Activated CD4-positive, alpha-beta T cell treated with anti-CD3 and anti-CD28 coated beads, Interleukin-2, amount 10 ng/mL, durations not matched to agents 24 days and 14 days (primary cell): ENCODE measurements at regions not wholly inside any gene's neighbourhood (a gene's known extent, or its start where the extent isn't known, plus 50 kb on each side); places are given as distances from the start of the nearest gene placed in this dataset.

ENCODE experiments used
- DNase-seq: peaks from one replicate; pipeline ENCODE4 v3.0.0; 2022
- H3K27ac Mint-ChIP-seq: one replicate; pipeline ENCODE4 v1.8.0; 2022; ENCODE audit warnings: mild to moderate bottlenecking, mixed read lengths
- H3K27me3 Mint-ChIP-seq: one replicate; pipeline ENCODE4 v1.8.0; 2022; ENCODE audit warnings: mixed read lengths
- H3K36me3 Mint-ChIP-seq: one replicate; pipeline ENCODE4 v1.8.0; 2022; ENCODE audit warnings: low read depth, mild to moderate bottlenecking, mixed read lengths
- H3K4me1 Mint-ChIP-seq: one replicate; pipeline ENCODE4 v1.8.0; 2021; ENCODE audit warnings: mixed read lengths
- H3K4me3 Mint-ChIP-seq: one replicate; pipeline ENCODE4 v1.8.0; 2022; ENCODE audit warnings: mild to moderate bottlenecking, moderate library complexity, mixed read lengths
- H3K9me3 Mint-ChIP-seq: one replicate; pipeline ENCODE4 v1.8.0; 2021; ENCODE audit warnings: mixed read lengths
- intact Hi-C: fragments of 100-400 bp; cut with micrococcal nuclease; formaldehyde crosslinking; loops from one replicate; pipeline ENCODE4 v1.15.1; 2023

DNA sequence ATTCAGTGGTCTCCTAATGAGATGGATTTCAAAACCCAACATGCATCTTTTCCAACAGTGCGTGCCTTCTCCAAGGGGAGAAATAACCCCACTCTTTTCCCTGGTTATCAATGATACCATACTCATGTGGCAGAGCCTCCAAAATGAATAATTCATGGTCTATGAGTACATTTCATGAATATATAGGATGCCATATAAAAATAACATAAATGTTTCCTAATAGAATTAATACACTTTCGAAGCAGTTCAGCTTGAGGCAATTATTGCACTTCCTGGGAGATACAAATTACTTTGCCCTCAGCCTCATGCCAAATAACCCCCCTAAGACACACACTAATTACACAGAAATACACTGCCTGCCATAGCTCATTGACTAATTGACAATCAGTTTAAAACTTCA is 318.6 kb downstream of the ZSWIM6 start:
- H3K27me3 Mint-ChIP-seq: peaks cover 6% of the 10 kb centered on the region
- H3K27ac Mint-ChIP-seq: no peak overlapping the region
- H3K4me1 Mint-ChIP-seq: no peaks in the 10 kb centered on the region
- no peaks in the 10 kb centered on the region for H3K36me3 Mint-ChIP-seq
- no peaks in the 10 kb centered on the region for H3K9me3 Mint-ChIP-seq
- intact Hi-C loops: loop anchor here (10.0 kb wide), 1 partner anchor 486 kb away; the partner anchor contains the start of gene SMIM15
- no peak for DNase-seq
- no peak overlapping the region for H3K4me3 Mint-ChIP-seq

DNA sequence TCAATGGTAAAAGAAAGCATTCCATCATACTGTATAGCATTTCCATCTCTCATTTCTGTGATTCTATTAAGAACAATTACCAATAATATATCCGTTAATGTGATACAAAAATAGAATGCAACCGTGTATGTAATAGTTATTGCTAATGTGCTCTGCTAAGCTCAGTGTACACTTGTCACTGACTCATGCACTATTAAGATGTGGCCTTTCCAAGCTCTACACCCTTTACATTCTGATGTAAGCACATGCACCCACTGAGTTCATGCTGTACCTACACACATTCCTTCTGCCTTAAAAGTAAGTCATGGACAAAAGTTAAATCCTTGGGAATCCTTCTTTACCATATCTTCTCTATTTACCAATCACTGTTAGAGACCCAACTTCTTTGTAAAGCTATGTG is 319.1 kb downstream of the ZSWIM6 start:
- intact Hi-C loops: loop anchor here (10.0 kb wide), 1 partner anchor 486 kb away; the partner anchor contains the start of gene SMIM15
- Mint-ChIP-seq H3K4me1 (no peaks in the 10 kb centered on the region), H3K27ac (no peak overlapping the region), H3K27me3 (peaks cover 6% of the 10 kb centered on the region), H3K36me3 (no peaks in the 10 kb centered on the region), H3K9me3 (no peaks in the 10 kb centered on the region), H3K4me3 (no peak overlapping the region)
- no peak for DNase-seq

GRCh38 chr5:61652916-61653315 is 320.9 kb downstream of the ZSWIM6 start:
- Mint-ChIP-seq H3K27ac (no peak overlapping the region), H3K4me1 (no peaks in the 10 kb centered on the region), H3K27me3 (peaks cover 10% of the 10 kb centered on the region), H3K9me3 (no peaks in the 10 kb centered on the region), H3K36me3 (no peaks in the 10 kb centered on the region), H3K4me3 (no peak overlapping the region)
- intact Hi-C loops: loop anchor here (10.0 kb wide), 1 partner anchor 488 kb away; the partner anchor contains the start of gene SMIM15
- DNase-seq: no peak

DNA sequence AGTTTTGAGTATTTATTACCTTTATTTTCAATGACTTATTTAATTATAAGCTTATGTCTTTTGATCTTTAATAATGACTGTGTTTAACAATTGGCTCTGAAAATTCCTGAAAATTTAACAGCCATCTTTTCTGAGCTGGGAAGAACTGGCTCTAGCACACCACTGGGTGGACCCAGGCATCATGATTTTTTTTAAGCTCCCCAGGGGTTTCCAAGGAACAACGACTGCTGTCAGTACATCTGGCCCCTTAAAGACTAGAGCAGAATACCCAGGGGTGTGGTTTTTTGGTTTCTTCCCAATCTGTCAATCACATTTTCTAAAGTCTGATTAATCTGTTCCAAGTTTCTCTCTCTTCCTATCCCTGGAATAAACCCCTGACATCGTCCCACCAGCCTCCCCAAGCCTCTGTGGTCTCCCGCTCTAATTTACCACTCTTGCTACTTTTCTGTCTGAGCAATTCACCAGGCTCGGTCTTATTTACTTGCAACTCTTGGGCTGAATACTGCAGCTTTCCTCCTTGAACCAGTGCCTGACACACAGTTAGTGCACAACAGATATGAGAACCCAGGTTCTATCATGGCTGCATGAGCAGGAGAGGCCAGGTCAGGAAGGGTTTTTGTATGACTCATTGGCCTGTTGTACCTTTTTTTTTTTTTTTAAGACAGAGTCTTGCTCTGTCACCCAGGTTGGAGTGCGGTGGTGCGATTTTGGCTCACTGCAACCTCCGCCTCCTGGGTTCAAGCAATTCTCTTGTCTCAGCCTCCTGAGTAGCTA is 321.9 kb downstream of the ZSWIM6 start:
- peaks cover 10% of the 10 kb centered on the region for H3K27me3 Mint-ChIP-seq
- no peaks in the 10 kb centered on the region for H3K4me1 Mint-ChIP-seq
- intact Hi-C loops: loop anchor here (10.0 kb wide), 1 partner anchor 489 kb away; the partner anchor contains the start of gene SMIM15
- H3K4me3 Mint-ChIP-seq: no peak overlapping the region
- DNase-seq: no peak
- no peak overlapping the region for H3K27ac Mint-ChIP-seq
- H3K9me3 Mint-ChIP-seq: no peaks in the 10 kb centered on the region
- no peaks in the 10 kb centered on the region for H3K36me3 Mint-ChIP-seq

GRCh38 chr5:61654876-61655275 is 322.8 kb downstream of the ZSWIM6 start:
- Mint-ChIP-seq H3K4me3 (no peak overlapping the region), H3K36me3 (no peaks in the 10 kb centered on the region)

DNA sequence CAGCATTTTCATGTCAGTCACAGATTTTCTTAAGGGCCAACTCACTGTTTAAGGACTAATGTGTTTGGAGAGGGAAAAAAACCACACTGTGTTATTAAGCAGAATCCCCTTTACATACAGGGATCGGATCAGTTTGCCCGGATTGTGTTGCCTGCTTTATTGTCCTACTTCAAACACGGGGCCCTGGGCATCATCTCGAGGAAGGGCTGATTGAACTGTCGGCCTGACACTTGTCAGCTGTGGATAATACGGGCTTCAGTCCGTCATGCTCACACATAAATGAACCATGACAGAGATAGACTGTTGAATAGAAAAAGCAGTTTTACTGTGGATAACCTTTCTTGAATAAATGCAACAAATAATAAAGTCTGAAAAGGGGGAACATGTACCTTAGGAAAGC is 325.0 kb downstream of the ZSWIM6 start:
- no peak overlapping the region for H3K27ac Mint-ChIP-seq
- no peak overlapping the region for H3K4me3 Mint-ChIP-seq
- no peaks in the 10 kb centered on the region for H3K4me1 Mint-ChIP-seq
- H3K27me3 Mint-ChIP-seq: peaks cover 9% of the 10 kb centered on the region
- DNase-seq: no peak
- no peaks in the 10 kb centered on the region for H3K36me3 Mint-ChIP-seq
- intact Hi-C loops: loop anchor here (10.0 kb wide), 1 partner anchor 492 kb away; the partner anchor contains the start of gene SMIM15
- H3K9me3 Mint-ChIP-seq: no peaks in the 10 kb centered on the region

More at GRCh38 chr5:61654876-61655275, 322.8 kb downstream of the ZSWIM6 start:
- Mint-ChIP-seq H3K9me3 (no peaks in the 10 kb centered on the region), H3K27me3 (peaks cover 10% of the 10 kb centered on the region), H3K4me1 (no peaks in the 10 kb centered on the region), H3K27ac (no peak overlapping the region)
- intact Hi-C loops: loop anchor here (10.0 kb wide), 1 partner anchor 490 kb away; the partner anchor contains the start of gene SMIM15
- no peak for DNase-seq

GRCh38 chr5:61657686-61658085 is 325.6 kb downstream of the ZSWIM6 start:
- H3K4me1 Mint-ChIP-seq: no peaks in the 10 kb centered on the region
- no peak overlapping the region for H3K4me3 Mint-ChIP-seq
- no peak for DNase-seq
- H3K36me3 Mint-ChIP-seq: no peaks in the 10 kb centered on the region
- H3K27ac Mint-ChIP-seq: no peak overlapping the region
- intact Hi-C loops: loop anchor here (1.0 to 10.0 kb wide), 5 partner anchors 326 to 698 kb away; partner anchors contain the start of gene SMIM15
- peaks cover 6% of the 10 kb centered on the region for H3K27me3 Mint-ChIP-seq
- no peaks in the 10 kb centered on the region for H3K9me3 Mint-ChIP-seq

GRCh38 chr5:61658592-61659008 is 326.5 kb downstream of the ZSWIM6 start:
- Mint-ChIP-seq H3K36me3 (no peaks in the 10 kb centered on the region), H3K4me1 (no peaks in the 10 kb centered on the region), H3K4me3 (no peak overlapping the region), H3K9me3 (no peaks in the 10 kb centered on the region), H3K27me3 (peaks cover 4% of the 10 kb centered on the region), H3K27ac (no peak overlapping the region)
- intact Hi-C loops: loop anchor here (1.0 to 10.0 kb wide), 5 partner anchors 327 to 699 kb away; partner anchors contain the start of gene SMIM15
- peak; percentile 93 for DNase-seq

DNA sequence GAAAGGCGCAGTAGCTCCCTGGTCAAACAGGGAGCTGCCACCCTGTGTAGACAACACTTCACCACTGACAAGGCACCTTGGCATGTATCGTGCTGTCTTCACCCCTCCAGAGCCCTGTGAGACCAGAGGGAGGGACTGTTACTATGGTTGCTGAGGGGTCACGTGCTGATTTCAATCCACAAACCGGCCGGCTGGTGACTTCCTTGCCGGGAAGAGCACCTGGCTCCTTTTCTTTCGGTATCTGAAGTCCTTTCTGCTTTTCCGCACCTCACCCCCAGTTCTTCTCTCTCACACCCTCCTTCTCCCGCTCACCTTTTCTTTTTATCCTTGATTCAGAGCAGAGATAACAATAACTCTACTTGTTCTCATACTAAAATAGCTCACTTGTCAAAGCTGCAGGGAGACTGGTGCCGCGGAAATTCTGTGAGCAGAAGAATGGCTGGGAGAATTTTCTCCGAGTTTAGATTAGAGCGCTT is 327.2 kb downstream of the ZSWIM6 start:
- intact Hi-C loops: loop anchor here (2.0 to 10.0 kb wide), 2 partner anchors 382 to 494 kb away; partner anchors contain the start of gene SMIM15
- H3K4me1 Mint-ChIP-seq: no peaks in the 10 kb centered on the region
- no peaks in the 10 kb centered on the region for H3K36me3 Mint-ChIP-seq
- H3K4me3 Mint-ChIP-seq: no peak overlapping the region
- peaks cover 7% of the 10 kb centered on the region for H3K27me3 Mint-ChIP-seq
- no peak overlapping the region for H3K27ac Mint-ChIP-seq
- DNase-seq: no peak
- no peaks in the 10 kb centered on the region for H3K9me3 Mint-ChIP-seq

DNA sequence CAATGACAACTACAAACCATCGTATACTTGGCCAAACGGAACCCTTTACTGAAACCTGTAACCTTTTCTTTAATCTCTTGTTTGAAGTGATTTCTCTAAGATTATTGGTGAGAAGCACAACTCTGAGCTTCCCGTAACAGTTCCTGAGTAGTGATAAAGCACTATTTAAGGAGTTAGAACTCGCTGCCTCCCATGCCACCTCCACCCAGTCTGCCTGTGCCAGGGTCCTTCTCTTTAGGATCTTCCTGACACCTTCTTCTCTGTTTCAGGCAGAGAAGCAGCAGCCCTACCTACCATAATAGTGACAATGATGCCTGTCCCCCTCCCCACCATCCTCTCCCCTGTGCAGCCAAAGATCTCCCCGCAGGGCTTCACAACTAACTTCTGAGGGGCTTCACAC is 330.6 kb downstream of the ZSWIM6 start:
- H3K9me3 Mint-ChIP-seq: no peaks in the 10 kb centered on the region
- H3K36me3 Mint-ChIP-seq: no peaks in the 10 kb centered on the region
- DNase-seq: no peak
- peaks cover 2% of the 10 kb centered on the region for H3K27me3 Mint-ChIP-seq
- no peak overlapping the region for H3K4me3 Mint-ChIP-seq
- intact Hi-C loops: no loop called here
- H3K4me1 Mint-ChIP-seq: peaks cover 5% of the 10 kb centered on the region
- H3K27ac Mint-ChIP-seq: no peak overlapping the region

- H3K4me1 Mint-ChIP-seq: peaks cover 5% of the 10 kb centered on the region
- no peak overlapping the region for H3K4me3 Mint-ChIP-seq
- H3K27me3 Mint-ChIP-seq: peaks cover 4% of the 10 kb centered on the region
- H3K9me3 Mint-ChIP-seq: no peaks in the 10 kb centered on the region
- DNase-seq: no peak
- H3K27ac Mint-ChIP-seq: no peak overlapping the region
- H3K36me3 Mint-ChIP-seq: no peaks in the 10 kb centered on the region
- intact Hi-C loops: no loop called here
These were observed 334.1 kb downstream of the ZSWIM6 start for GRCh38 chr5:61666064-61666621.

- no peak overlapping the region for H3K27ac Mint-ChIP-seq
These were observed 335.6 kb downstream of the ZSWIM6 start for GRCh38 chr5:61667525-61668218.

GRCh38 chr5:61669531-61669930 is 337.5 kb downstream of the ZSWIM6 start:
- intact Hi-C loops: no loop called here
- no peak overlapping the region for H3K27ac Mint-ChIP-seq
- H3K9me3 Mint-ChIP-seq: no peaks in the 10 kb centered on the region

More at GRCh38 chr5:61667525-61668218, 335.6 kb downstream of the ZSWIM6 start:
- intact Hi-C loops: no loop called here
- Mint-ChIP-seq H3K36me3 (no peaks in the 10 kb centered on the region), H3K4me1 (peaks cover 5% of the 10 kb centered on the region), H3K27me3 (peaks cover 4% of the 10 kb centered on the region), H3K4me3 (no peak overlapping the region), H3K9me3 (no peaks in the 10 kb centered on the region)
- no peak for DNase-seq

More at GRCh38 chr5:61669531-61669930, 337.5 kb downstream of the ZSWIM6 start:
- H3K4me3 Mint-ChIP-seq: no peak overlapping the region
- H3K4me1 Mint-ChIP-seq: peaks cover 5% of the 10 kb centered on the region
- H3K36me3 Mint-ChIP-seq: no peaks in the 10 kb centered on the region
- DNase-seq: no peak
- H3K27me3 Mint-ChIP-seq: peaks cover 2% of the 10 kb centered on the region
